ENCODE measurements at regions not wholly inside any gene's neighbourhood (a gene's known extent, or its start where the extent isn't known, plus 50 kb on each side); places are given as distances from the start of the nearest gene placed in this dataset.
A peak's percentile ranks its signal among the peaks of the same experiment; 100 is the strongest.
"Not testable (repeated sequence)": the region's sequence is repeated elsewhere in the genome, so short reads cannot be mapped to it uniquely, and the experiment has no call there.

DNA sequence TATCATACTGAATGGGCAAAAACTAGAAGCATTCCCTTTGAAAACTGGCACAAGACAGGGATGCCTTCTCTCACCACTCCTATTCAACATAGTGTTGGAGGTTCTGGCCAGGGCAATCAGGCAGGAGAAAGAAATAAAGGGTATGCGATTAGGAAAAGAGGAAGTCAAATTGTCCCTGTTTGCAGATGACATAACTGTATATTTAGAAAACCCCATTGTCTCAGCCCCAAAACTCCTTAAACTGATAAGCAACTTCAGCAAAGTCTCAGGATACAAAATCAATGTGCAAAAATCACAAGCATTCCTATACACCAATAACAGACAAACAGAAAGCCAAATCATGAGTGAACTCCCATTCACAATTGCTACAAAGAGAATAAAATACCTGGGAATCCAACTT is 52.5 kb upstream of the CCDC71L start:
- DNase-seq = not testable (repeated sequence)

- not testable (repeated sequence) for DNase-seq
These were observed 53.9 kb upstream of the CCDC71L start for GRCh38 chr7:106714590-106715442.

GRCh38 chr7:106715730-106716129 is 54.8 kb upstream of the CCDC71L start:
- DNase-seq = no peak

DNA sequence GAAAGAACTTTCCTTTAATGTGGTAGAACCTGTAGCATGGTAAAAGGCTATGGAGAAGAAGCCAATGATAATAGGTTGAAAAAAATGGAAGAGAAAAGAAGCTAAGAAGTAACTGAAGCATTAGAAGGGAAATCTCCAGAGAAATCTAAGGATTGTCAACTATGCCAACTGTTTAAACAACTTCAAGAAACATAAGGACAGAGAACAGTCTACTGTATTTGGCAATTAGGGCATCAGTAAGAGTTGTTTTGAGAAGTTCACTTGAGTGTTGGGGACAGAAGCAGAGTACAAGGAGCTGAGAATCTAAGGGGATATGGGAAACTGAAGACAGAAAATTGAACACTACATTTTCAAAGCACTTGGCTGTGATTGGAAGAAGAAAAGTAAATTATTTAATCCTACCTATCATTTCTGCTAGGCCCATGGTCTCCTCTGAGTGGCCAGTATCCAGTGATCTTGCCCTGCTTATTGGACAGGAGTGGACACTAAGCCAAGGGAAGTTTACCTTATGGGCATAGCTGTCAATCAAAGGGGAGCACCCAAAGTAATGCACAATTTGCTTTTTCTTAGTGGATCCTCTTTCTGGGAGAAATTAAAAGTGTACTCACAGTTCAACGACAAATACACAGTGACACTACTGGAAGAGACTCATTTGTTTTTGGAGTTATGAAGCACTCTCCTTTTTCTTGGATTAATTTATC is 56.4 kb upstream of the CCDC71L start:
- DNase-seq = no peak

DNA sequence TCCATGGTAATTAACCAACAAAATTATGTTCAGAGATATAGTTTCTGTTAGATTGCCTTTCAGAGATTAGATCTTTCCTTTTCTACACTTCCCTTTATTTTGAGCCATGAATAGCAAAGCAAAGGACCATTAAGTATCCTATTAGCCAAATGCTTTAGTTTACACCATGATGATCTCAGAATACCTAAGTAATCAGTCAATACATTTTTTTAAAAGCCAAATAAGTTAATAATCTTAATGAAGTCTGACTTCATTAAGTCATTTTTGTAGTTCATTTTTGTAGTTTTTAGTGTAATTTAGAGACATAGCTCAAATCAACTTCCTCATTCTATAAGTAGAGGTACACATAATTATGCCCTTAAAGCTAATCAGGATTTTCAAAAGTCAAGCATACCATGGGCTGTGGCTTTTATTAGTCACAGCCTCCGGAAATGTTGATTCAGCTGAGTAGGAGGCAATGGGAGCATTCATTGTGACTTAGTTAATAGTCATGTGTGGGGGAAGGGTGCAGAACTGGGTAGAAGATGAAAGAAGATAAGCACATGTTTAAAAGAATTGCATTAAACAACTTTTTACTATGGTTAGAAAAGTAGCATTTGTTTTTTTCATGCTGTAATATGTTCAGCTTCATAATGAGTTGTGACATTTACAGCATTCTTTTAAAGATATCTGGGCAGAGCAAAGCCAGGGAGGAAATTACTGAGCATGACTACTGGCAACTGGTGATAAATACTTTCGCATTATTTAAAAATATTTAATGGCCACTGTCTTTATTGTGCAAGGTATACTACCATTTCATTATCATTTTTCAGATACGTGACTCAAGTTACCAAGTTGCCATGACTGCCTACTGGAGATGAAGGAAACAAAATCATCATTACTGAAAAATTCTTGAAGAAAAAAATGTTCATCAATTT is 57.3 kb upstream of the CCDC71L start:
- DNase-seq = peak; percentile 92 to 94

DNA sequence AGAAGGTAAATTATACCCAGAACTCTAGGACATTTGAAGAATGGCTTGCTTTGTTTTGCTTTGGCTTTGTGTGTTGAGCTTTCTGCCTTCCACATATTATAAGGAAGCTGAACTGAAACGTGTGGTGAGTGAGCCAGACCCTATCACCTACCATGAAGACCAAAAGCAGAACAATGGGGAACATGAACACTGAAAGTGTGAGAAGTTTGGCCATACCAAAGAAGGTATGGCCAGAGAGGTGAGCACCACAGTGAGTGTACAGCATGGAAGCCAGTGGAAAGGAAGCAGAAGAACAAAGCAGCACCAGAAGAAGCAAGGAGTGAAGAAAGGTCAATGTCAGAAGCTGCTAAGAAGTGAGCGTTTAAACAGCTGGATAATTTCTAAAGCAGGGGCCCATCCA is 59.7 kb upstream of the CCDC71L start:
- no peak for DNase-seq

GRCh38 chr7:106721816-106722785 is 61.1 kb upstream of the CCDC71L start:
- DNase-seq = peak; percentile 30 to 57

GRCh38 chr7:106723398-106723797 is 62.4 kb upstream of the CCDC71L start:
- no peak for DNase-seq

- peak; percentile 37 to 51 for DNase-seq
These were observed 68.9 kb upstream of the CCDC71L start for GRCh38 chr7:106729720-106730385.

GRCh38 chr7:106731187-106731586 is 70.2 kb upstream of the CCDC71L start:
- DNase-seq = peak; percentile 40 to 48

DNA sequence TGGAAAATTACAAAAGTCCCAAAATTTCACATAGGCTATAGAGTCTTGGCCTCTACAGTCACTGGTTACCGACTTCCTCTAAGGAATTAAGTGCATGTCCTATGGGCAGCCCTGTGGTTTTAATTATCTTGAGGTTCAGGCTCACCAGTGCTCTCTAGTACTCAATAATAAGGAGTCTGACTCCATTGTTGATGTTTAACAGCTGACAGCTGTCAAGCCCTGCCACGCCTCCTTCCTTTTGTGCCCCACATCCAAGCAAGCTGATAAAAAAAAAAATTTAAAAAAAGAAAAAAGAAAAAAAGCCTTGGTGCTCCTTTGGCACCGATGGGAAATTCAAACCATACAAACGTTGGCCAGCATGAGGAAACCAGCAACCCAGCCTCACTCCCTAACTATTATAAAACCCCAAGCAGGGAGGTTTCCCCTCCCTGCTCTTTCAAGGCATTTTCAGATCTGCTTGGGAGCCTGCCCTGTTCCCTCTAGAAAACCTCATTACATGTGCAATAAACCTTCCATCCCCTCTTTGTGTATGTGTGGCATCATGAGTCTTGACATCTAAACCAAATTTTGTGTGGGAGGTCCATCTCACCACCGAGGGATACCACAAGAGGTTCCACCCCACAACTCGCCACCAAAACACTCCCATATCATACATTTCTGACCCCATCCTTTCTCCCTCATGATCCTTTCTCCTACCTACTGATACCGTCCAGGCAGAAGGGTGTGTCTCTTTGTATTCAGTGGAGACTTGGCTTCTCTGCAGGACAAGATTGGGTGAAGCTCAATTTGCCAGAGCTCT is 70.9 kb upstream of the CCDC71L start:
- DNase-seq = peak; percentile 30

GRCh38 chr7:106735637-106736036 is 74.7 kb upstream of the CCDC71L start:
- no peak for DNase-seq

GRCh38 chr7:106736123-106736507 is 75.2 kb upstream of the CCDC71L start:
- DNase-seq = no peak

DNA sequence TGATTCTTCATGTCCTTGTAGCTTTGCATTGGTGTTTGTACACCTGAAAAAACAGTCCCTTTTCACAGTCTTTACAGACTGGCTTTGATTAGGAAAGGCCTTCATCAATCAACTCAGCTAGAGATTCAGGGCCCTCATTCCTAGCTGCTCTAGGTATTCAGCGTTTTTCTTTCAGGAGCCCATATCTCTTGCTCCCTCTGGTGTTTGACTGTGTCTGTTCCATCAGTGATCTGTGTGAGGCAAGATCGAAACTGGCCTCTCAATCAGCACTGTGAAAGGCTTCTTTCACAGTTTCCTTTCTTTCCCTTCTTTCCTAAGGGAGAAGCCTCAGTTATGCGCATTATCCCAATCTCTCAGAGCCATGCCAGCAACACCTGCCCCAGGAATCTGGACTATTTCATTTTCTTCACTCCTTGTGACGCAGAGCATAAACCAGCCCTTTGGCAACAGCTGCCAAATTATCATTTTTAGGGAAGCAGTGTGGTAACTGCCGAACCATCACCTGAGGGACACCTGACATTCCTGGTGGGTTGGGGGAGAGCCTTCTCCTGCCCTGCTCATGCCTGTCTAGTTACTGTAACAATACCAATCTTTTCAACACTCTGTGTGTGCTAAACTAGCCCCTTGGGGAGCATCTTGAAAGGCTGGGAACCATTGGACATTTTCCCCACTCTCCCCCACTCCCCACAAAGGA is 75.7 kb upstream of the CCDC71L start:
- peak; percentile 73 to 84 for DNase-seq

GRCh38 chr7:106737202-106737562 is 76.2 kb upstream of the CCDC71L start:
- no peak for DNase-seq

DNA sequence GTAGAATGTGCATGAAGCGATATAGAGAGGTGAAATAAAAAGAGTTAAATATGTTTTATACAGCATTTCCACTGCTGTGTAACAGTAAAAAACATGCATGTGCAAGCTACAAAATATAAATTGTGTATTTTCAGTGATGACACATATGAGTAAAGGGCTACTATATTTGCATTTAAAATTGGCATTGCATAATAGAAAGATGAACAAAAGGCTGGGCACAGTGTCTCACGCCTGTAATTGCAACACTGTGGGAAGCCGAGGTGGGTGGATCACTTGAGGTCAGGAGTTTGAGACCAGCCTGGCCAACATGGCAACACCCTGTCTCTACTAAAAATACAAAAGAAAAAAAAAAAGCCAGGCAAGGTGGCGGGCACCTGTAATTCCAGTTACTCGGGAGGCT is 79.8 kb upstream of the CCDC71L start:
- peak; percentile 43 to 50 for DNase-seq

DNA sequence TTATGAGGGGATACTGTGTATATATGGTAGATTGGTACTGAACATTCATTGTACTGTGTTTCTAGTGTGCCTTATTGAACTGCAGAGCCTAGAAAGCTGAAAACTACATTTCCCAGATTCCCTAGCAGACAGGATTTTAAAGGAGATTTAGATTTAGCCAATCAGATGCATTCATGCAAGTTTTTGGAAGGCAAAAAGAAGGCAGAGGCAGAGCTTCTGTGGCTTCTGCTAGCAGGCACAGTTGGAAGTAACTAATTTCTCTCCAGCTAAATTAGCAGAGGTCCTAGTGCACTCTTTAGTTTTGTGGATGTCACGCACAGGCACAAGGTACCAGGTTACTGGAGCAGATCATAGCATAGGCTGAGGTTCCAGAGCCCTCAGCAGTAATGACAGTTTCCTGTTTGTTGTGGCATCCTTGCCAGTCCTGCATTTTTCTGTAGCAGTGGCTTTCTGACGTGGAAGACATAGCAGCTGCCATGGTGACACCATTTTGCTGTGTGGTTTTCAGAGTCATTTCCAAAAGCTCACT is 83.7 kb upstream of the CCDC71L start:
- DNase-seq = no peak

- DNase-seq = not testable (repeated sequence)
These were observed 86.3 kb upstream of the CCDC71L start for GRCh38 chr7:106747301-106747700.

- DNase-seq = no peak
These were observed 86.8 kb upstream of the CCDC71L start for GRCh38 chr7:106747804-106748203.

- DNase-seq = peak; percentile 40 to 51
These were observed 88.2 kb upstream of the CCDC71L start for GRCh38 chr7:106749165-106749564.

Measured in inflammatory macrophage treated with lipopolysaccharide for 1 hour (primary cell).